Lower lobe of right lung (tissue), 2 donors: ENCODE measurements at regions not wholly inside any gene's neighbourhood (a gene's known extent, or its start where the extent isn't known, plus 50 kb on each side); places are given as distances from the start of the nearest gene placed in this dataset.

Experiments used
- ATAC-seq, 2 donors: fragments of 200-7000 bp; cut with Tn5 transposase; one replicate each; pipeline ENCODE4 v1.9.1; 2020 to 2022; ENCODE audit warnings: mild to moderate bottlenecking in 2 of 2, moderate library complexity in 2 of 2
- DNase-seq: peaks from one replicate; pipeline ENCODE4 v3.0.0-alpha.2; 2020
- H3K27ac ChIP-seq: fragments of 200-600 bp; one replicate; pipeline ENCODE4 v1.8.0; 2022
- H3K27me3 ChIP-seq: fragments of 200-600 bp; one replicate; pipeline ENCODE4 v1.8.0; 2022; ENCODE audit warnings: low read depth
- H3K36me3 ChIP-seq: fragments of 200-600 bp; one replicate; pipeline ENCODE4 v1.8.0; 2022; ENCODE audit warnings: mild to moderate bottlenecking
- H3K4me1 ChIP-seq: fragments of 200-600 bp; one replicate; pipeline ENCODE4 v1.8.0; 2022
- H3K4me3 ChIP-seq: fragments of 200-600 bp; one replicate; pipeline ENCODE4 v1.8.0; 2022; ENCODE audit warnings: mild to moderate bottlenecking
- H3K9me3 ChIP-seq: fragments of 200-600 bp; one replicate; pipeline ENCODE4 v1.8.0; 2022
- intact Hi-C: fragments of 100-400 bp; cut with DNase I; formaldehyde crosslinking; loops from one replicate; pipeline ENCODE4 v1.11.0; 2022
- TF ChIP-seq, protein P1 (sequence below): fragments of 200-600 bp; IDR thresholded peaks from one replicate; pipeline ENCODE4 v1.8.0; 2022; ENCODE audit warnings: antibody characterized with exemption, mild to moderate bottlenecking
- donor health status: DM: no; HTN: yes; CAD: no; lungs with severe emphysema.

GRCh38 chr2:71940695-71941094 lies 207.0 kb downstream of the CYP26B1 start:
- no peak overlapping the region for H3K4me3 ChIP-seq
- TF ChIP-seq, protein P1, sequence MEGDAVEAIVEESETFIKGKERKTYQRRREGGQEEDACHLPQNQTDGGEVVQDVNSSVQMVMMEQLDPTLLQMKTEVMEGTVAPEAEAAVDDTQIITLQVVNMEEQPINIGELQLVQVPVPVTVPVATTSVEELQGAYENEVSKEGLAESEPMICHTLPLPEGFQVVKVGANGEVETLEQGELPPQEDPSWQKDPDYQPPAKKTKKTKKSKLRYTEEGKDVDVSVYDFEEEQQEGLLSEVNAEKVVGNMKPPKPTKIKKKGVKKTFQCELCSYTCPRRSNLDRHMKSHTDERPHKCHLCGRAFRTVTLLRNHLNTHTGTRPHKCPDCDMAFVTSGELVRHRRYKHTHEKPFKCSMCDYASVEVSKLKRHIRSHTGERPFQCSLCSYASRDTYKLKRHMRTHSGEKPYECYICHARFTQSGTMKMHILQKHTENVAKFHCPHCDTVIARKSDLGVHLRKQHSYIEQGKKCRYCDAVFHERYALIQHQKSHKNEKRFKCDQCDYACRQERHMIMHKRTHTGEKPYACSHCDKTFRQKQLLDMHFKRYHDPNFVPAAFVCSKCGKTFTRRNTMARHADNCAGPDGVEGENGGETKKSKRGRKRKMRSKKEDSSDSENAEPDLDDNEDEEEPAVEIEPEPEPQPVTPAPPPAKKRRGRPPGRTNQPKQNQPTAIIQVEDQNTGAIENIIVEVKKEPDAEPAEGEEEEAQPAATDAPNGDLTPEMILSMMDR = no peak
- intact Hi-C loops = no loop called here
- H3K27ac ChIP-seq = no peak overlapping the region
- no peaks in the 10 kb centered on the region for H3K9me3 ChIP-seq
- H3K4me1 ChIP-seq = no peaks in the 10 kb centered on the region
- no peak for ATAC-seq
- no peaks in the 10 kb centered on the region for H3K27me3 ChIP-seq
- no peak for DNase-seq
- no peaks in the 10 kb centered on the region for H3K36me3 ChIP-seq

DNA sequence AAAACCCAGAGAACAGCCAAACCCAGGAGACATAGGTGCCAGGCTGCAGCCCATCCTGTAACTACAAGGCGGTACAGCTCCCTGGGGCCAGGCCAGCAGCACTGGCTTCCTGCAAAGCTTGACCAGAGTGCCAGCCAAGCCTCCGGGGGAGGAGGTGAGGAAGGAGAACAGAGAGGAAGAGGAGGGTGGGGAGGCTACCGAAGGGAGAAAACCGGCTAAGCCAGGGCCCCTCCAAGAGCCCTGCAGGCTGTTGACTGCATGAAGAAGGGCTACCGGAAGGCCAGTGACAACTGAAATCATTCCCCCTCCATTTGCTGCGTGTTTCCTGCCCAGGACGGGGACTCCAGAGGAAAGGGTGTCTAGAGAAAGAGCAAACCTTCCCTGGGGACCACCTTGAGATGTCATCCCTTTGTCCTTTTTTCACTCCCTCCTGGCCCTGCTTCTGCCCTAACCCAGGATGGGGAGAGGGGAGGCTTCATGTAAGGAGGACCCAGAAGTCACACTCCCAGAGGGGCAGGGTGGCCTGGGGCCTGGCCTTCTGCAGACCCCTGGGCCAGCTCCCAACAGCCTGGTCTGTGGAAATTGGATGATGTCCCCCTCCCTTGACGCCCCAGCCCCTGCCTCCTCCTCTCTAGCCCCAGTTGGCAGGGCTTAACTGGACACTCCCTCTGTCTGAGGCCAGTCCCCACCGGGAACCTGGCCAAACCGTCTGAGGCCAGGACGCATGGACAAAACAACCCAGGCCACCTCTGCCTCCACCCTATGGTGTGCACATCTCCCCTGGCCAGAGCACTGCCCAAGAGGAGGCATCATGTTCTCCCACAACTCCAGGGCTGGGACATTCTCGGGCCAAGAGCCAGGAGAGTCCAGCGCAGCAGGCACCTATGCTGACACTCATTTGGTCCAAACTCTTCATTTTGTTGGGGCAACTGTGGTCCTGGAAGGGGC lies 207.8 kb downstream of the CYP26B1 start:
- Histone ChIP-seq H3K27me3 (no peaks in the 10 kb centered on the region), H3K4me3 (no peak overlapping the region), H3K36me3 (no peaks in the 10 kb centered on the region), H3K4me1 (no peaks in the 10 kb centered on the region), H3K27ac (no peak overlapping the region), H3K9me3 (no peaks in the 10 kb centered on the region)
- intact Hi-C loops = no loop called here
- TF ChIP-seq, protein P1 = no peak
- no peak for ATAC-seq
- DNase-seq = no peak

GRCh38 chr2:71938659-71939587 lies 208.7 kb downstream of the CYP26B1 start:
- Histone ChIP-seq H3K27ac (no peak overlapping the region), H3K36me3 (no peaks in the 10 kb centered on the region), H3K4me3 (no peak overlapping the region), H3K4me1 (no peaks in the 10 kb centered on the region), H3K27me3 (no peaks in the 10 kb centered on the region), H3K9me3 (no peaks in the 10 kb centered on the region)
- intact Hi-C loops = no loop called here
- DNase-seq (no peak), ATAC-seq (no peak)
- TF ChIP-seq, protein P1 = no peak

DNA sequence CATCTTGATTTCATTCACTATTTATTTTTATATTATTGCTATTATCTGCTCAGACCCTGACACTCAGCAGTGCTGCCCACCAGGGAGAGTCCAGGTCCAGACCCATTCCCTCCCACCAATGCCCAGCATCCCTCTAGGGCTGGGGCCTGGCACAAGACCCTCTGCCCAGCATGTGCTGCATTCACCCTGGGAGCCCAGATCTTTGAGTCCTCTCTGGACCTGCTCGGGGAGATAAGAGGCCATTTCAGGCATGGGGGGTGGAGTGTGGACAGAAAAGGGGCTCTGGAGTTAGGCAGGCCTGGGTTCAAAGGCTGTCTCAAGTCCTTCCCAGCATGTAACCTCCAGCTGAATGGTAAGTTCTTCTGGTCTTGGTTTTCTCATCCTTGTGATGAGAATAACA lies 209.6 kb downstream of the CYP26B1 start:
- Histone ChIP-seq H3K9me3 (no peaks in the 10 kb centered on the region), H3K4me3 (no peak overlapping the region), H3K4me1 (no peaks in the 10 kb centered on the region), H3K27me3 (no peaks in the 10 kb centered on the region), H3K36me3 (no peaks in the 10 kb centered on the region), H3K27ac (no peak overlapping the region)
- TF ChIP-seq, protein P1 = no peak
- ATAC-seq = no peak
- intact Hi-C loops = no loop called here
- DNase-seq = no peak

- Histone ChIP-seq H3K4me1 (no peaks in the 10 kb centered on the region), H3K36me3 (no peaks in the 10 kb centered on the region), H3K27ac (no peak overlapping the region), H3K9me3 (no peaks in the 10 kb centered on the region), H3K4me3 (no peak overlapping the region), H3K27me3 (no peaks in the 10 kb centered on the region)
- ATAC-seq (no peak), DNase-seq (no peak)
- intact Hi-C loops = no loop called here
- TF ChIP-seq, protein P1 = no peak
Measured at GRCh38 chr2:71937396-71937795, 210.3 kb downstream of the CYP26B1 start.
